HEK293 (cell line): ENCODE measurements at regions not wholly inside any gene's neighbourhood (a gene's known extent, or its start where the extent isn't known, plus 50 kb on each side); places are given as distances from the start of the nearest gene placed in this dataset.

Experiments used
- CTCF ChIA-PET: fragments of 350-600 bp; formaldehyde crosslinking; extraction: SDS; loops from one replicate; lab custom pipeline; 2021; ENCODE audit warnings: antibody characterized with exemption; lab: Yijun Ruan, JAX
- POLR2A ChIA-PET: fragments of 300-600 bp; formaldehyde crosslinking; extraction: SDS; loops from one replicate; lab custom pipeline; 2020; ENCODE audit warnings: antibody characterized with exemption, inconsistent platforms; lab: Yijun Ruan, JAX
- H3K27ac ChIP-seq: fragments of 200-500 bp; sonication (Bioruptor generic); 2 replicates; pipeline ENCODE4 v1.5.1; 2014; ENCODE audit warnings: low read depth, low read length, control low read depth, inconsistent platforms; ENCODE audit errors: extremely low read depth
- H3K36me3 ChIP-seq, 2 experiments: fragments of 200-500 bp in 1 of 2; sonication (Bioruptor generic) in 1 of 2; 1 replicate in 1 of 2; 2 replicates in 1 of 2; pipeline ENCODE4 v1.5.1; 2014 to 2017; ENCODE audit warnings: inconsistent platforms in 2 of 2, low read length in 2 of 2; ENCODE audit not compliant: control insufficient read depth in 2 of 2, insufficient read depth in 1 of 2
- H3K4me1 ChIP-seq: fragments of 200-500 bp; sonication (Bioruptor generic); 2 replicates; pipeline ENCODE4 v1.5.1; 2014; ENCODE audit warnings: mild to moderate bottlenecking, low read length, inconsistent platforms; ENCODE audit not compliant: control insufficient read depth, insufficient read depth
- H3K4me3 ChIP-seq: 2 replicates; pipeline ENCODE4 v1.5.1; 2011; ENCODE audit warnings: low read depth, mild to moderate bottlenecking, control low read depth, low read length, moderate library complexity
- H3K9me3 ChIP-seq: fragments of 200-500 bp; sonication (Bioruptor generic); 2 replicates; pipeline ENCODE4 v1.5.1; 2014; ENCODE audit warnings: low read depth, low read length, inconsistent platforms; ENCODE audit not compliant: control insufficient read depth, insufficient read depth
- EGR2 ChIP-seq: fragments of 450-650 bp; formaldehyde crosslinking; IDR thresholded peaks from 2 replicates; pipeline ENCODE4 v1.5.1; 2016; ENCODE audit warnings: low read depth, missing biosample characterization, missing genetic modification characterization
- REPIN1 ChIP-seq: fragments of 450-650 bp; formaldehyde crosslinking; IDR thresholded peaks from 2 replicates; pipeline ENCODE4 v1.5.1; 2017; ENCODE audit warnings: missing biosample characterization, missing genetic modification characterization, low read depth
- SCRT2 ChIP-seq: fragments of 450-650 bp; formaldehyde crosslinking; IDR thresholded peaks from 2 replicates; pipeline ENCODE4 v1.5.1; 2016; ENCODE audit warnings: missing biosample characterization, missing genetic modification characterization
- WT1 ChIP-seq: fragments of 450-650 bp; formaldehyde crosslinking; IDR thresholded peaks from 2 replicates; pipeline ENCODE4 v1.5.1; 2016; ENCODE audit warnings: missing biosample characterization, missing genetic modification characterization
- ZBTB17 ChIP-seq: fragments of 450-650 bp; formaldehyde crosslinking; IDR thresholded peaks from 2 replicates; pipeline ENCODE4 v1.5.1; 2016; ENCODE audit warnings: missing biosample characterization, missing genetic modification characterization
- ZBTB20 ChIP-seq: fragments of 450-650 bp; formaldehyde crosslinking; IDR thresholded peaks from 2 replicates; pipeline ENCODE4 v1.5.1; 2016; ENCODE audit warnings: missing biosample characterization, missing genetic modification characterization
- ZFHX2 ChIP-seq: fragments of 450-650 bp; formaldehyde crosslinking; conservative IDR thresholded peaks from 2 replicates; pipeline ENCODE4 v1.5.1; 2016; ENCODE audit warnings: missing biosample characterization, missing genetic modification characterization
- ZFP41 ChIP-seq: fragments of 450-650 bp; formaldehyde crosslinking; IDR thresholded peaks from 2 replicates; pipeline ENCODE4 v1.5.1; 2016; ENCODE audit warnings: missing biosample characterization, missing genetic modification characterization, borderline replicate concordance
- ZNF133 ChIP-seq: fragments of 450-650 bp; formaldehyde crosslinking; IDR thresholded peaks from 2 replicates; pipeline ENCODE4 v1.5.1; 2016; ENCODE audit warnings: missing biosample characterization, missing genetic modification characterization
- ZNF302 ChIP-seq: fragments of 450-650 bp; formaldehyde crosslinking; IDR thresholded peaks from 2 replicates; pipeline ENCODE4 v1.5.1; 2016; ENCODE audit warnings: missing biosample characterization, missing genetic modification characterization, low read depth
- ZNF391 ChIP-seq: fragments of 450-650 bp; formaldehyde crosslinking; IDR thresholded peaks from 2 replicates; pipeline ENCODE4 v1.5.1; 2016; ENCODE audit warnings: low read depth, missing biosample characterization, missing genetic modification characterization, borderline replicate concordance
- ZNF560 ChIP-seq: fragments of 450-650 bp; formaldehyde crosslinking; IDR thresholded peaks from 2 replicates; pipeline ENCODE4 v1.5.1; 2017; ENCODE audit warnings: missing biosample characterization, missing genetic modification characterization, borderline replicate concordance
- ZNF626 ChIP-seq: fragments of 450-650 bp; sonication (Bioruptor Pico); formaldehyde crosslinking; IDR thresholded peaks from 2 replicates; pipeline ENCODE4 v1.5.1; 2018; ENCODE audit warnings: missing biosample characterization, missing genetic modification characterization, inconsistent platforms
- ZNF677 ChIP-seq: fragments of 450-650 bp; IDR thresholded peaks from 2 replicates; pipeline ENCODE4 v1.5.0; 2018; ENCODE audit warnings: missing biosample characterization, mild to moderate bottlenecking, missing genetic modification characterization, moderate library complexity
- ZNF830 ChIP-seq: fragments of 450-650 bp; IDR thresholded peaks from 2 replicates; pipeline ENCODE4 v1.5.0; 2018; ENCODE audit warnings: missing biosample characterization, missing genetic modification characterization, low read depth, mild to moderate bottlenecking, moderate library complexity
- TF ChIP-seq, protein P1 (sequence below): fragments of 450-650 bp; formaldehyde crosslinking; IDR thresholded peaks from 2 replicates; pipeline ENCODE4 v1.5.1; 2016; ENCODE audit warnings: missing biosample characterization, missing genetic modification characterization
- TF ChIP-seq, protein P2 (sequence below): fragments of 450-650 bp; formaldehyde crosslinking; IDR thresholded peaks from 2 replicates; pipeline ENCODE4 v1.5.1; 2016; ENCODE audit warnings: missing biosample characterization, missing genetic modification characterization
- TF ChIP-seq, protein P3 (sequence below): fragments of 450-650 bp; formaldehyde crosslinking; IDR thresholded peaks from 2 replicates; pipeline ENCODE4 v1.5.1; 2017; ENCODE audit warnings: missing biosample characterization, missing genetic modification characterization

DNA sequence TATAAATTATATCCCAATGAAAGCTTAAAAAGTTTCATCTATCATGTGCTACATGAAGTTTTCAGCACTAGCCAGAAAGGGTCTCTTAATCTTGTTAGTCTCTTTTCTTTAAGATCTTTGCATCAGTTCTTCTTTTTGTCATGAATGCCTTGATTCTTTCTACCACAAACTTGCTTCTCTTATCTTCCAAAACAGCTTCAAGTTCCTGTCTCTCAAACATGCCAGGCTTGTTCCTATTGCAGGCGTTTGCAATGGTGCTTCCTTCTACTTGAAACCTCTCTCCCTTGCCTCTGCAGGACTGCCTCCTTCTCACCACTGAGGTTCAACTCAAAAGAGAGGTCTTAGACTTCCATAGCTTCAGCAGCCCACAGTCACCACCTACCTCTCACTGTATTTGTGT, 104.3 kb upstream of the FRMD4B start:
- no peak overlapping the region for H3K27ac ChIP-seq
- TF ChIP-seq ZNF391 (tag by site-specific recombination) (no peak), EGR2 (tag by site-specific recombination) (no peak), ZNF302 (tag by site-specific recombination) (no peak), ZNF133 (tag by site-specific recombination) (no peak), ZNF626 (tag by site-specific recombination) (no peak), WT1 (no peak), ZFP41 (tag by site-specific recombination) (no peak), REPIN1 (no peak), ZBTB17 (tag by site-specific recombination) (no peak)
- H3K9me3 ChIP-seq = no peaks in the 10 kb centered on the region
- H3K4me1 ChIP-seq = no peaks in the 10 kb centered on the region
- no peaks in the 10 kb centered on the region for H3K36me3 ChIP-seq
- no peak overlapping the region for H3K4me3 ChIP-seq
- CTCF ChIA-PET = no interaction called here
- POLR2A ChIA-PET = no interaction called here

DNA sequence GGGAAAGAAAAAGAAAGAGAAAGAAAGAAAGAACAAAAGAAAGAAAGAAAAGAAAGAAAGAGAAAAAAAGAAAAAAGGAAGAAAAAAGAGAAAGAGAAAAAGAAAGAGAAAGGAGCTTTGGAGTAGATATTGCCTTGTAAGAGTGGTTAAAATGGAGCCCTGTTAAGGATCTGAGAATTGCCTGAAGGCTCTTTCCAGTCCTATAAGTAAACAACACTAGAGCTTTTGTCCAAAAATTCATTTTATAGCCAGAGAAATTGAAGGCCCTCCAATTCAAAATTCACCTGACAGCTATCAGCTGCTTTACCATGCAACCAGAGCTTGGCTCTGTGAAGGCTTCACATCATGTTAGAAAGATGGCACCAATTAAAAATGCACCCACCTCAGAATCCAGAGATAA, 102.1 kb upstream of the FRMD4B start:
- Histone ChIP-seq H3K4me1 (no peaks in the 10 kb centered on the region), H3K9me3 (no peaks in the 10 kb centered on the region), H3K36me3 (no peaks in the 10 kb centered on the region), H3K27ac (no peak overlapping the region), H3K4me3 (no peak overlapping the region)
- ChIA-PET POLR2A (no interaction called here), CTCF (interaction anchor here (0.7 kb wide), 1 partner anchor 10 kb away, joined by 6 read pairs; no protein-coding TSS in a partner anchor)
- no peak for TF ChIP-seq ZNF677 (tag by site-specific recombination)
- TF ChIP-seq, protein P1, sequence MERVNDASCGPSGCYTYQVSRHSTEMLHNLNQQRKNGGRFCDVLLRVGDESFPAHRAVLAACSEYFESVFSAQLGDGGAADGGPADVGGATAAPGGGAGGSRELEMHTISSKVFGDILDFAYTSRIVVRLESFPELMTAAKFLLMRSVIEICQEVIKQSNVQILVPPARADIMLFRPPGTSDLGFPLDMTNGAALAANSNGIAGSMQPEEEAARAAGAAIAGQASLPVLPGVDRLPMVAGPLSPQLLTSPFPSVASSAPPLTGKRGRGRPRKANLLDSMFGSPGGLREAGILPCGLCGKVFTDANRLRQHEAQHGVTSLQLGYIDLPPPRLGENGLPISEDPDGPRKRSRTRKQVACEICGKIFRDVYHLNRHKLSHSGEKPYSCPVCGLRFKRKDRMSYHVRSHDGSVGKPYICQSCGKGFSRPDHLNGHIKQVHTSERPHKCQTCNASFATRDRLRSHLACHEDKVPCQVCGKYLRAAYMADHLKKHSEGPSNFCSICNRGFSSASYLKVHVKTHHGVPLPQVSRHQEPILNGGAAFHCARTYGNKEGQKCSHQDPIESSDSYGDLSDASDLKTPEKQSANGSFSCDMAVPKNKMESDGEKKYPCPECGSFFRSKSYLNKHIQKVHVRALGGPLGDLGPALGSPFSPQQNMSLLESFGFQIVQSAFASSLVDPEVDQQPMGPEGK (tag by site-specific recombination) = no peak
- TF ChIP-seq, protein P2, sequence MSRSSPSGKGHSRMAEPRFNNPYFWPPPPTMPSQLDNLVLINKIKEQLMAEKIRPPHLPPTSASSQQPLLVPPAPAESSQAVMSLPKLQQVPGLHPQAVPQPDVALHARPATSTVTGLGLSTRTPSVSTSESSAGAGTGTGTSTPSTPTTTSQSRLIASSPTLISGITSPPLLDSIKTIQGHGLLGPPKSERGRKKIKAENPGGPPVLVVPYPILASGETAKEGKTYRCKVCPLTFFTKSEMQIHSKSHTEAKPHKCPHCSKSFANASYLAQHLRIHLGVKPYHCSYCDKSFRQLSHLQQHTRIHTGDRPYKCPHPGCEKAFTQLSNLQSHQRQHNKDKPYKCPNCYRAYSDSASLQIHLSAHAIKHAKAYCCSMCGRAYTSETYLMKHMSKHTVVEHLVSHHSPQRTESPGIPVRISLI (tag by site-specific recombination) = no peak
- TF ChIP-seq ZNF830 (tag by site-specific recombination) = no peak
- TF ChIP-seq, protein P3, sequence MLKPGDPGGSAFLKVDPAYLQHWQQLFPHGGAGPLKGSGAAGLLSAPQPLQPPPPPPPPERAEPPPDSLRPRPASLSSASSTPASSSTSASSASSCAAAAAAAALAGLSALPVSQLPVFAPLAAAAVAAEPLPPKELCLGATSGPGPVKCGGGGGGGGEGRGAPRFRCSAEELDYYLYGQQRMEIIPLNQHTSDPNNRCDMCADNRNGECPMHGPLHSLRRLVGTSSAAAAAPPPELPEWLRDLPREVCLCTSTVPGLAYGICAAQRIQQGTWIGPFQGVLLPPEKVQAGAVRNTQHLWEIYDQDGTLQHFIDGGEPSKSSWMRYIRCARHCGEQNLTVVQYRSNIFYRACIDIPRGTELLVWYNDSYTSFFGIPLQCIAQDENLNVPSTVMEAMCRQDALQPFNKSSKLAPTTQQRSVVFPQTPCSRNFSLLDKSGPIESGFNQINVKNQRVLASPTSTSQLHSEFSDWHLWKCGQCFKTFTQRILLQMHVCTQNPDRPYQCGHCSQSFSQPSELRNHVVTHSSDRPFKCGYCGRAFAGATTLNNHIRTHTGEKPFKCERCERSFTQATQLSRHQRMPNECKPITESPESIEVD (tag by site-specific recombination) = no peak
- no peak for TF ChIP-seq ZFHX2 (tag by site-specific recombination)
- TF ChIP-seq SCRT2 (tag by site-specific recombination) = no peak
- TF ChIP-seq ZBTB20 (tag by site-specific recombination) = no peak

DNA sequence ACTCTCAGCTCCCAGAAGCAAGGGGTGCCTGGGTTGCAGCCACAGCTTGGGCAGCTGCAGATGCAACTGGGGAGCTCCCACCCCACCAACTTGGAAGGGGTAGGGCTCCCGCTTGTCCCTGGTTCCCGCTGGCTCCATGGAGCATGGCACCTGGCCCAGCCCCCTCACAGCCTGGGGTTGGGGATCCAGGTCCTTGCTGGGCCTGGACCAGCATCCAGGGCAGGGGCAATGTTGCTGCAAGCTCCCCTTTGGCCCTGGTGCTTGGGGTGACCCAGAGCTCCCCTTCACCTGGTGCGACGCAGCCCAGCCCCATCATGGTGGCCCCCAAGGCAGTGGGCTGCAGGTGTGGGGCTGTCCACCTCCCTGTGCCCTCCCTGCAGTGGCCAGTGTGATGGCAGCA, 99.6 kb upstream of the FRMD4B start:
- CTCF ChIA-PET = no interaction called here

More for the DNA sequence above, 99.6 kb upstream of the FRMD4B start:
- Histone ChIP-seq H3K4me1 (no peaks in the 10 kb centered on the region), H3K4me3 (no peak overlapping the region), H3K27ac (no peak overlapping the region), H3K36me3 (no peaks in the 10 kb centered on the region), H3K9me3 (no peaks in the 10 kb centered on the region)
- TF ChIP-seq ZNF560 = no peak
- POLR2A ChIA-PET = no interaction called here
